ENCODE measurements at regions not wholly inside any gene's neighbourhood (a gene's known extent, or its start where the extent isn't known, plus 50 kb on each side); places are given as distances from the start of the nearest gene placed in this dataset.

- H3K27ac ChIP-seq: no peak overlapping the region
- TF ChIP-seq, protein P1, sequence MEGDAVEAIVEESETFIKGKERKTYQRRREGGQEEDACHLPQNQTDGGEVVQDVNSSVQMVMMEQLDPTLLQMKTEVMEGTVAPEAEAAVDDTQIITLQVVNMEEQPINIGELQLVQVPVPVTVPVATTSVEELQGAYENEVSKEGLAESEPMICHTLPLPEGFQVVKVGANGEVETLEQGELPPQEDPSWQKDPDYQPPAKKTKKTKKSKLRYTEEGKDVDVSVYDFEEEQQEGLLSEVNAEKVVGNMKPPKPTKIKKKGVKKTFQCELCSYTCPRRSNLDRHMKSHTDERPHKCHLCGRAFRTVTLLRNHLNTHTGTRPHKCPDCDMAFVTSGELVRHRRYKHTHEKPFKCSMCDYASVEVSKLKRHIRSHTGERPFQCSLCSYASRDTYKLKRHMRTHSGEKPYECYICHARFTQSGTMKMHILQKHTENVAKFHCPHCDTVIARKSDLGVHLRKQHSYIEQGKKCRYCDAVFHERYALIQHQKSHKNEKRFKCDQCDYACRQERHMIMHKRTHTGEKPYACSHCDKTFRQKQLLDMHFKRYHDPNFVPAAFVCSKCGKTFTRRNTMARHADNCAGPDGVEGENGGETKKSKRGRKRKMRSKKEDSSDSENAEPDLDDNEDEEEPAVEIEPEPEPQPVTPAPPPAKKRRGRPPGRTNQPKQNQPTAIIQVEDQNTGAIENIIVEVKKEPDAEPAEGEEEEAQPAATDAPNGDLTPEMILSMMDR (conservative IDR thresholded peaks at IDR 0.05): no peak
Observed at GRCh38 chr3:55204417-55204816, 276.6 kb upstream of the LRTM1 start.

GRCh38 chr3:55203546-55203945 is 275.7 kb upstream of the LRTM1 start:
- H3K27ac ChIP-seq: no peak overlapping the region
- TF ChIP-seq, protein P1 (conservative IDR thresholded peaks at IDR 0.05): no peak

DNA sequence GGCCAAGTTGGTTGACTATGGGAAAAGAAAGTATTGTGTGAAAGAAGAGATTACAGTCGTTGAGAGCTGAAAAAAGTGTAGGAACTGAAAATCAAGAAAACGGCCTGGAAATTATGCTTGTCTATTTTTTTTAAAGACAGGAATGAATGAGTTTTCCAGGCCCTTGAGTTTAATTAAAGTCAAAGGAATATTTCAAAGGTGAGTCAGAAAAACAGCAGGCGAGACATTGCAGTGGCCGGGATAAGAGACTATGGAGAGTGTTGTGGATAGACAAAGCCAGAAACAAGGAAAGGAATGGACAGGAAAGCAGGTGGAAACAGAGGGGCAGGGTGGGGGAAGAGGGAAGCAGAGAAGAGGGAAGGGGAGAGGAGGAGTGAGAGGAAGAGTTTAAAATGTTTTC is 275.1 kb upstream of the LRTM1 start:
- TF ChIP-seq, protein P1 (conservative IDR thresholded peaks at IDR 0.05): no peak
- H3K27ac ChIP-seq: no peak overlapping the region

DNA sequence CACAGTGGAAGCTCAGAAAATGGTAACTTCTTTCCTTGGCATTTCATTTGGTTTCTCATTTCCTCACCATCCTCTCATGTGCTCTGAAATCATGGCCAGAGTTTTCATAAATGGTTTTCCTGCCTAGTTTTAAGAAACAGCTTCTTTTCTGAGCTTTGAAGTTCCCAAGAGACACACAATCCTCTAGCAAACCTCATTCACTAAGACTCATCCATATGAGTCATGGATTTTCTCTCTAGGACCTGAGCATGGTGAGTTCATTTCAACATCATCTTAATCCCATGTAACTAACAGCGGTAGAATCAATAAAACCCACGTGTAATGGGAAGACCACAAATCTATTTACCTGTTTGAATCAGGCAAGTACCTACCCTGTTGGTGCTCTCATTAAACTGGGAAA is 274.5 kb upstream of the LRTM1 start:
- no peak overlapping the region for H3K27ac ChIP-seq
- TF ChIP-seq, protein P1 (conservative IDR thresholded peaks at IDR 0.05): no peak

DNA sequence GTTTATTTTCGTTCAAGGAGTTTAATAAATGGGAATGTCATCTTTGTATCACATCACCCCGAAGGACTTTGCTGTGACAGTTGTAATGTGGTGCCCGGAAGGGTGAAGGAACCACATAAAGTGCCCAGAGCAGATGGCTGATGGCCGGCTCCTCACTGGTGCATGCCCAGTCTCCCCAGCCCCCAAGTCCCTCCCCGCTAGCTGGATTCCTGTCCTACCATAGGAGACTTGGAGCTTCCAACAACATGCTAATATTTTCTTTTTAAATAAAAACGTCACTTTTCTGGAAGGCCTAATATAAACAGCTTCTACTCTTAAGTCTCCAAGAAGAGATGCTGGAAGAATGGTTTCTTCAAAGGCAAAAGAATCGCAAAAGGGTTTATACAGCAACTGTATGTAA is 273.9 kb upstream of the LRTM1 start:
- TF ChIP-seq, protein P1 (conservative IDR thresholded peaks at IDR 0.05): no peak

GRCh38 chr3:55200906-55201305 is 273.0 kb upstream of the LRTM1 start:
- no peak overlapping the region for H3K27ac ChIP-seq
- TF ChIP-seq, protein P1 (conservative IDR thresholded peaks at IDR 0.05): no peak

More for the DNA sequence above, 273.9 kb upstream of the LRTM1 start:
- no peak overlapping the region for H3K27ac ChIP-seq

DNA sequence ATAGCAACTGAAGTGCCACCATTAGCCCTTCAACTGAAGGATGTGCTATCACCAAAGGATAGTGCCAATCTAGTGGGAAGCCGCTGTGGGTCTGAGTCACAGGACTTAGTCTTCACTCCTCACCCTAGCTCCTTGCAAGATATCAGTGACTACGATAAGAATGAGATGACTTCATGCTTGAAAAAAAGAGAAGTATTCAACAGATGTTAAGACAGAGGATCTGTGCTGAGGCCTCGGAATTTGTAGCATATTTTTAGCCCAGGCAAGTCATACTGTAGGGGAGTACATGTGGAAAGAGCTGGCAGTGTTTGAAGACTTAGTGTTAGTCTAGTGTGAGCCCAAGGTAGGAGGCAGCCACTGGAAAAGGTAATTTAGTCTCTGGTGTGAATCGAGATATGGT is 270.7 kb upstream of the LRTM1 start:
- TF ChIP-seq, protein P1 (conservative IDR thresholded peaks at IDR 0.05): no peak
- no peak overlapping the region for H3K27ac ChIP-seq

GRCh38 chr3:55197021-55197420 is 269.2 kb upstream of the LRTM1 start:
- TF ChIP-seq, protein P1 (conservative IDR thresholded peaks at IDR 0.05): no peak
- no peak overlapping the region for H3K27ac ChIP-seq
